ENCODE measurements at regions not wholly inside any gene's neighbourhood (a gene's known extent, or its start where the extent isn't known, plus 50 kb on each side); places are given as distances from the start of the nearest gene placed in this dataset.

- Histone ChIP-seq H3K9me3 (ENCODE audit: low read length) (no peaks in the 10 kb centered on the region), H3K36me3 (ENCODE audit: insufficient read depth, low read length) (no peaks in the 10 kb centered on the region), H3K9ac (ENCODE audit: low read length) (no peak overlapping the region), H4K20me1 (ENCODE audit: insufficient read depth, low read depth, low read length) (no peaks in the 10 kb centered on the region), H3K4me2 (ENCODE audit: low read depth, low read length, poor library complexity, severe bottlenecking) (no peak overlapping the region), H3K27ac (ENCODE audit: low read length) (no peak overlapping the region), H2AFZ (ENCODE audit: low read length) (no peak overlapping the region), H3K27me3 (ENCODE audit: low read length) (no peaks in the 10 kb centered on the region), H3K4me3 (ENCODE audit: low read length) (no peak overlapping the region), H3K4me1 (ENCODE audit: low read length) (no peaks in the 10 kb centered on the region), H3K79me2 (ENCODE audit: low read length) (no peaks in the 10 kb centered on the region), H3K9me2 (replicated peaks; ENCODE audit: insufficient read depth, low read length) (no peaks in the 10 kb centered on the region)
- DNase-seq = no peak
Measured at GRCh38 chr19:30864391-30865215, 484.6 kb downstream of the TSHZ3 start.

DNA sequence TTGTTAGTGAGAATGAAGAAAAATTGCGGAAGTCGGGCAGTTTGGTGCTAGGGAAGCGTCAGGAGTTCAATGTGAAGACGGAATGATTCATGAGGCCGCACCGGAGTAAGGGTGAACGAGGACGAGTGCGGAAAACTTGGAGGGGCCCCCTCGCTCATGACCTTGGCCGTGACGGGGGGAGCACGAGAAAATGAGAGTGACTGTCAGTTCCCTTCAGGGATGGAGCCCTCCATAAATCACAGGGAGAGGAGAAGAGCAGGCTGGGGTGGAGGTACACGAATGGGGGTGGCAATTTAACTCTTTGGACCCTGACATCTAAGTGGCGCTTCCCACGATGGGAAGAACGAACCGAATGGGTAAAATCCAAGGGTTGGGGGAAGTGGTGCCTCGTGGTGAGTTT lies 486.4 kb downstream of the TSHZ3 start:
- Histone ChIP-seq H3K9me3 (ENCODE audit: low read length) (no peaks in the 10 kb centered on the region), H3K4me1 (ENCODE audit: low read length) (no peaks in the 10 kb centered on the region), H3K4me3 (ENCODE audit: low read length) (no peak overlapping the region), H2AFZ (ENCODE audit: low read length) (no peak overlapping the region), H3K36me3 (ENCODE audit: insufficient read depth, low read length) (no peaks in the 10 kb centered on the region), H3K9ac (ENCODE audit: low read length) (no peak overlapping the region), H3K27me3 (ENCODE audit: low read length) (no peaks in the 10 kb centered on the region), H3K79me2 (ENCODE audit: low read length) (no peaks in the 10 kb centered on the region), H3K4me2 (ENCODE audit: low read depth, low read length, poor library complexity, severe bottlenecking) (no peak overlapping the region), H3K9me2 (replicated peaks; ENCODE audit: insufficient read depth, low read length) (no peaks in the 10 kb centered on the region), H3K27ac (ENCODE audit: low read length) (no peak overlapping the region), H4K20me1 (ENCODE audit: insufficient read depth, low read depth, low read length) (no peaks in the 10 kb centered on the region)
- DNase-seq = no peak

DNA sequence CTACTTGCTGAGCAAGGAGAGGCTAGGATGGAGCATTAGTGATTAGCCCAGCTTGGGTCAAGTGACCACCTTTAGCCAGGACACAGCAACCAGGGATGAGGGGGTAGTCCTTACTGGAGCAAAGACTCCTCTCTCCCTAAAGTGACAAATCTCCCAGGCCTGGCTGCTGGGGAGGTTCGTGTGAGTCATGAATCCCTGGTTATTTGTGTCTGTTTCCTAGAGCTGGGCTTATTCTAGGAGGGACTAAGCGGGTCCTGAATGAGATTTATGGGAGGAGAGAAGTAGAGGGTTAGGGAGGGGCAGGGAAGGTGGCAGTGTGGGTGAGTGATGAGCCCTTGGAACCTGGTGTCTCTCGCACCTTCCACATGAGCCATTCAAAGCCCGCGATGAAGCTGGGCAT lies 487.3 kb downstream of the TSHZ3 start:
- H4K20me1 ChIP-seq (ENCODE audit: insufficient read depth, low read depth, low read length) = no peaks in the 10 kb centered on the region
- H3K9ac ChIP-seq (ENCODE audit: low read length) = no peak overlapping the region
- H3K9me3 ChIP-seq (ENCODE audit: low read length) = no peaks in the 10 kb centered on the region
- no peaks in the 10 kb centered on the region for H3K36me3 ChIP-seq (ENCODE audit: insufficient read depth, low read length)
- H3K4me3 ChIP-seq (ENCODE audit: low read length) = no peak overlapping the region
- no peaks in the 10 kb centered on the region for H3K4me1 ChIP-seq (ENCODE audit: low read length)
- DNase-seq = no peak
- no peaks in the 10 kb centered on the region for H3K27me3 ChIP-seq (ENCODE audit: low read length)
- H3K79me2 ChIP-seq (ENCODE audit: low read length) = no peaks in the 10 kb centered on the region
- no peak overlapping the region for H2AFZ ChIP-seq (ENCODE audit: low read length)
- no peak overlapping the region for H3K27ac ChIP-seq (ENCODE audit: low read length)
- H3K4me2 ChIP-seq (ENCODE audit: low read depth, low read length, poor library complexity, severe bottlenecking) = no peak overlapping the region
- no peaks in the 10 kb centered on the region for H3K9me2 ChIP-seq (replicated peaks; ENCODE audit: insufficient read depth, low read length)

- H3K9me2 ChIP-seq (replicated peaks; ENCODE audit: insufficient read depth, low read length) = no peaks in the 10 kb centered on the region
- H3K4me3 ChIP-seq (ENCODE audit: low read length) = no peak overlapping the region
- H4K20me1 ChIP-seq (ENCODE audit: insufficient read depth, low read depth, low read length) = no peaks in the 10 kb centered on the region
- no peak overlapping the region for H3K27ac ChIP-seq (ENCODE audit: low read length)
- H3K4me2 ChIP-seq (ENCODE audit: low read depth, low read length, poor library complexity, severe bottlenecking) = no peak overlapping the region
- H3K4me1 ChIP-seq (ENCODE audit: low read length) = no peaks in the 10 kb centered on the region
- H3K79me2 ChIP-seq (ENCODE audit: low read length) = no peaks in the 10 kb centered on the region
- H3K27me3 ChIP-seq (ENCODE audit: low read length) = no peaks in the 10 kb centered on the region
- H3K9me3 ChIP-seq (ENCODE audit: low read length) = no peaks in the 10 kb centered on the region
- no peak for DNase-seq
- no peak overlapping the region for H2AFZ ChIP-seq (ENCODE audit: low read length)
- no peaks in the 10 kb centered on the region for H3K36me3 ChIP-seq (ENCODE audit: insufficient read depth, low read length)
- no peak overlapping the region for H3K9ac ChIP-seq (ENCODE audit: low read length)
Measured at GRCh38 chr19:30857966-30858490, 485.8 kb downstream of the ZNF536 start.

- DNase-seq = no peak
- Histone ChIP-seq H3K36me3 (ENCODE audit: insufficient read depth, low read length) (no peaks in the 10 kb centered on the region), H3K4me1 (ENCODE audit: low read length) (no peaks in the 10 kb centered on the region), H3K27ac (ENCODE audit: low read length) (no peak overlapping the region), H3K4me2 (ENCODE audit: low read depth, low read length, poor library complexity, severe bottlenecking) (no peak overlapping the region), H3K79me2 (ENCODE audit: low read length) (no peaks in the 10 kb centered on the region), H3K9me2 (replicated peaks; ENCODE audit: insufficient read depth, low read length) (no peaks in the 10 kb centered on the region), H4K20me1 (ENCODE audit: insufficient read depth, low read depth, low read length) (no peaks in the 10 kb centered on the region), H3K4me3 (ENCODE audit: low read length) (no peak overlapping the region), H3K9me3 (ENCODE audit: low read length) (no peaks in the 10 kb centered on the region), H3K9ac (ENCODE audit: low read length) (no peak overlapping the region), H3K27me3 (ENCODE audit: low read length) (no peaks in the 10 kb centered on the region), H2AFZ (ENCODE audit: low read length) (no peak overlapping the region)
Measured at GRCh38 chr19:30857388-30857787, 485.2 kb downstream of the ZNF536 start.

GRCh38 chr19:30856786-30857185 lies 484.6 kb downstream of the ZNF536 start:
- H3K36me3 ChIP-seq (ENCODE audit: insufficient read depth, low read length) = no peaks in the 10 kb centered on the region
- no peaks in the 10 kb centered on the region for H3K9me2 ChIP-seq (replicated peaks; ENCODE audit: insufficient read depth, low read length)
- H3K4me1 ChIP-seq (ENCODE audit: low read length) = no peaks in the 10 kb centered on the region
- no peak overlapping the region for H2AFZ ChIP-seq (ENCODE audit: low read length)
- no peak overlapping the region for H3K4me3 ChIP-seq (ENCODE audit: low read length)
- H3K79me2 ChIP-seq (ENCODE audit: low read length) = no peaks in the 10 kb centered on the region
- no peaks in the 10 kb centered on the region for H3K27me3 ChIP-seq (ENCODE audit: low read length)
- H3K9ac ChIP-seq (ENCODE audit: low read length) = no peak overlapping the region
- H3K9me3 ChIP-seq (ENCODE audit: low read length) = no peaks in the 10 kb centered on the region
- DNase-seq = no peak
- no peaks in the 10 kb centered on the region for H4K20me1 ChIP-seq (ENCODE audit: insufficient read depth, low read depth, low read length)
- H3K27ac ChIP-seq (ENCODE audit: low read length) = no peak overlapping the region
- no peak overlapping the region for H3K4me2 ChIP-seq (ENCODE audit: low read depth, low read length, poor library complexity, severe bottlenecking)

- no peak for DNase-seq
- H3K27ac ChIP-seq (ENCODE audit: low read length) = no peak overlapping the region
- no peak overlapping the region for H3K9ac ChIP-seq (ENCODE audit: low read length)
- H3K36me3 ChIP-seq (ENCODE audit: insufficient read depth, low read length) = no peaks in the 10 kb centered on the region
- H3K4me2 ChIP-seq (ENCODE audit: low read depth, low read length, poor library complexity, severe bottlenecking) = no peak overlapping the region
- H2AFZ ChIP-seq (ENCODE audit: low read length) = no peak overlapping the region
- no peaks in the 10 kb centered on the region for H3K9me3 ChIP-seq (ENCODE audit: low read length)
- no peak overlapping the region for H3K4me3 ChIP-seq (ENCODE audit: low read length)
- H3K27me3 ChIP-seq (ENCODE audit: low read length) = no peaks in the 10 kb centered on the region
- no peaks in the 10 kb centered on the region for H3K4me1 ChIP-seq (ENCODE audit: low read length)
- H4K20me1 ChIP-seq (ENCODE audit: insufficient read depth, low read depth, low read length) = no peaks in the 10 kb centered on the region
- H3K9me2 ChIP-seq (replicated peaks; ENCODE audit: insufficient read depth, low read length) = no peaks in the 10 kb centered on the region
- H3K79me2 ChIP-seq (ENCODE audit: low read length) = no peaks in the 10 kb centered on the region
Measured at GRCh38 chr19:30856376-30856775, 484.2 kb downstream of the ZNF536 start.

DNA sequence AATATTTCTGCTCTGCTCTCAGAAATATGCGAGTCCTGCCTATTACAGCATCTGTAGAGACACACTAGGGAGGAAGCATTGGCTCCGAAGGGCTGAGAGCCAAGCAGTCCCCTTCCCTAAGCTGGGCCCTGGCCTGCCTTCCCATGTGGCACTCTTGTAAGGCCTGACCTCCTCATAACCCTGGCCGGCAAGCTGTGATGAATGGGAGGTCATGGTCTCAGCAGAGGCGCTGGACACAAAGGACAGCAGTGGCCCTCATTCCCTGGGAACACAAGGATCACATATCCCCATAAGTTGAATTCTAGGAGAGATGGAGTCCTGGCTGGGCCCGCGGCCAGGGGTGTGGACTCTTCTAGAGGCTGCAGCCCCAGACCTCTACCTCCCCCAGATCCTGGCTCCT lies 483.3 kb downstream of the ZNF536 start:
- no peaks in the 10 kb centered on the region for H3K9me3 ChIP-seq (ENCODE audit: low read length)
- no peaks in the 10 kb centered on the region for H3K79me2 ChIP-seq (ENCODE audit: low read length)
- H3K27me3 ChIP-seq (ENCODE audit: low read length) = no peaks in the 10 kb centered on the region
- H3K27ac ChIP-seq (ENCODE audit: low read length) = no peak overlapping the region
- no peaks in the 10 kb centered on the region for H4K20me1 ChIP-seq (ENCODE audit: insufficient read depth, low read depth, low read length)
- no peak for DNase-seq
- H3K9ac ChIP-seq (ENCODE audit: low read length) = no peak overlapping the region
- no peaks in the 10 kb centered on the region for H3K4me1 ChIP-seq (ENCODE audit: low read length)
- no peaks in the 10 kb centered on the region for H3K36me3 ChIP-seq (ENCODE audit: insufficient read depth, low read length)
- no peak overlapping the region for H3K4me2 ChIP-seq (ENCODE audit: low read depth, low read length, poor library complexity, severe bottlenecking)
- H3K4me3 ChIP-seq (ENCODE audit: low read length) = no peak overlapping the region
- H3K9me2 ChIP-seq (replicated peaks; ENCODE audit: insufficient read depth, low read length) = no peaks in the 10 kb centered on the region
- no peak overlapping the region for H2AFZ ChIP-seq (ENCODE audit: low read length)

Measured in Karpas-422 (cell line).